IPS DF 6.9 (cell line): ENCODE measurements at regions not wholly inside any gene's neighbourhood (a gene's known extent, or its start where the extent isn't known, plus 50 kb on each side); places are given as distances from the start of the nearest gene placed in this dataset.

Source experiments
- DNase-seq: peaks from one replicate; pipeline ENCODE4 v3.0.0-alpha.2; 2013; ENCODE audit warnings: low read depth, low spot score
- H3K27ac ChIP-seq: one replicate; pipeline ENCODE4 v1.5.1; 2013; ENCODE audit warnings: low read length, control low read depth
- H3K27me3 ChIP-seq: 2 replicates; pipeline ENCODE4 v1.6.1; 2013; ENCODE audit warnings: mild to moderate bottlenecking, low read length; ENCODE audit not compliant: control insufficient read depth, insufficient read depth
- H3K36me3 ChIP-seq: 2 replicates; pipeline ENCODE4 v1.6.1; 2013; ENCODE audit warnings: low read length; ENCODE audit not compliant: control insufficient read depth, insufficient read depth
- H3K4me1 ChIP-seq: 2 replicates; pipeline ENCODE4 v1.6.1; 2013; ENCODE audit warnings: low read length; ENCODE audit not compliant: control insufficient read depth, insufficient read depth
- H3K4me3 ChIP-seq: 2 replicates; pipeline ENCODE4 v1.5.1; 2013; ENCODE audit warnings: mild to moderate bottlenecking, low read length
- H3K9me3 ChIP-seq: 2 replicates; pipeline ENCODE4 v1.6.1; 2013; ENCODE audit warnings: low read length, inconsistent platforms; ENCODE audit not compliant: control insufficient read depth, insufficient read depth
- WGBS: extraction: QIAGEN DNeasy Blood & Tissue Kit; methylation state at CpG from one replicate; pipeline ENCODE4 v1.1.7; 2013; ENCODE audit warnings: mixed read lengths, missing lambda C conversion rate; ENCODE audit not compliant: insufficient read length, insufficient coverage; 5-methylcytosine and 5-hydroxymethylcytosine counted together

DNA sequence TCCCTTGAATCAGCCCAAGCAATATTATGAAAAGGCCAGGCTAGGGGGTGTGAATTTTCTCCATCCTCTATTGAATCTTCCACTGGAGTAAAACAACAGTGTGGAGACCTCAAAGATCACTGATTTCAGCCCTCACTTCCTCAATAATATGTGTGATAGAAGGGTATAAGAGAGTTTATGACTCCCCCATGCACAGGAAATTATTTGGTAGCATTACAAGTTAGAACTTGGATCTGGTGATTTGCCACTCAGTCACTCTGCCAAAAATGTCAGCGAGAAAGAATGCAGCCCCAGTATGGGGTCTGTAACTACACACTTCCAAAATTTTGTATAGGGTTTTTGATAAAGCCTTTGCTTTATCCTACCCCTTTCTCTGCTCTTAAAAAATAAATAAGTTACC is 81.0 kb upstream of the KCNMB2 start:
- H3K27ac ChIP-seq = no peak overlapping the region
- no CpG with 5 or more reads among the region's 1 CpG for WGBS
- H3K4me3 ChIP-seq = no peak overlapping the region
- no peaks in the 10 kb centered on the region for H3K9me3 ChIP-seq
- H3K4me1 ChIP-seq = no peaks in the 10 kb centered on the region
- no peak for DNase-seq
- no peaks in the 10 kb centered on the region for H3K36me3 ChIP-seq
- H3K27me3 ChIP-seq = no peaks in the 10 kb centered on the region

DNA sequence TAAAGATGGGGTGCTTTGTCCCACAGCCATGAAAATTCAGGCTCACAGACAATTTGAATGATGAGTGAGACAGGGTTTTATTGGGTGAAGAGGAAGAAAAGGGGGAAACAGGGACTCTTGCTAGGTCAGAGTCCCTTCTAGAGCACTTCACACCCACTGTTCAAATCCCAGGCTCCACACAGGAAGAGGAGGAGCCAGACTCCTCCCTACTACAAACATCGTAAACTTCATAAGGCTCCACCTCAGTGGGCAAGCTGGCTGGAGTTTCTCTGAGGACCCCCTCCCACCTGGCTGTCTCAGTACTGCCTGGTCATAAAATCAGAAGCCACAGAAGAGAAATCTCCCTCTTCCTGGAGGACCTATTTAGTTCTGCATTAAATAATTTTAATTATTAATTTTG is 80.3 kb upstream of the KCNMB2 start:
- WGBS = no CpG with 5 or more reads among the region's 1 CpG
- Histone ChIP-seq H3K4me1 (no peaks in the 10 kb centered on the region), H3K27ac (no peak overlapping the region), H3K27me3 (no peaks in the 10 kb centered on the region), H3K9me3 (no peaks in the 10 kb centered on the region), H3K4me3 (no peak overlapping the region), H3K36me3 (no peaks in the 10 kb centered on the region)
- no peak for DNase-seq

DNA sequence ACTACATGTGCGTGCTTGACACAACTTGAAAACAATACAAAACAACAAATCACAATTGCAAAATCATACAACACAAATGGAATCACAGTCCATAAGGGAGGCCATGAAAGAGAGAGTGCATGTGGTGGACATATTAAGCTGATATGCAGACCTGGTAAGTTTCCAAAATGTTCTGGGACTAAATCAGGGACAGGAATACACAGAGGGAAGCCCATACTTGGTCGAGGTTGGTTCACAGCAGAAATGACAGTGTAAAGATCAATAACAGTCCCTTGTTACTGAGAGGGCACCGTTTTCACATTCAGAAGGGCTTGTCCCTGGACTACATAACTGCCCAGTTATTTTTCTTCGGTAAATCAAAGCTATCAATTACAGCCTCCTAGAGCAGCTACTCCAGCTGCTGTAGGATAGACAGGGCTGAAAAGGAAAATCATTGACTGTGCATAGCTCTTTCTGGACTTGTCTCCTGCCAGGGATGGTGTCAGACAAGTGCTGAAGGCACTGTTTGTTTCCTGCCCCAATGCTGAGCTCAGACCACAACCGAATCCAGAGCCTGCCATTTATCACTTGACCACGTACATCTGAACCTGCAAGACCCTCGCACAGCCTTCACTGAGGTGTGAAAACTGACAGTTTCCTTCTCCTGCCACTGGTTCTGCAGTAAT is 79.5 kb upstream of the KCNMB2 start:
- no peaks in the 10 kb centered on the region for H3K27me3 ChIP-seq
- no CpG with 5 or more reads among the region's 7 CpGs for whole genome bisulfite sequencing

DNA sequence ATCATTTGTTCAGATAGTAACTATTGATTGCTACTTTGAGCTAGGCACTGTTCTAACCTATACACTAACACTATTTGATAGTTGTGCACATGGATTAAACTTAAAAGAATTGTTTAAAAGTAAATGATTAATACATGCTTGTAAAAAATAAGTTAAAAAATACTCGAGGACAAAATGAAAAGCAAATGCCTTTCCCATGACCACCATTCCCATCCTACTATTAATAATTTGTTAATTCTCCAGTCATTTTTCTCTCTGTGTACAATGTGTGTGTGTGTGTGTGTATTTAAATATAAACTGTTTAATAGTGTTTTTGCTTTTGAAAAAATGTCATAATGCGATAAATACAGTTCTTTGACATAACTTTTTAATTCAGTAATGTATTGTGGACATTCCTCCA is 78.7 kb upstream of the KCNMB2 start:
- no peak overlapping the region for H3K27ac ChIP-seq

More for the DNA sequence above, 79.5 kb upstream of the KCNMB2 start:
- Histone ChIP-seq H3K9me3 (no peaks in the 10 kb centered on the region), H3K4me3 (no peak overlapping the region), H3K4me1 (no peaks in the 10 kb centered on the region), H3K36me3 (no peaks in the 10 kb centered on the region), H3K27ac (no peak overlapping the region)
- no peak for DNase-seq

GRCh38 chr3:178458313-178459037 is 77.8 kb upstream of the KCNMB2 start:
- H3K4me1 ChIP-seq = no peaks in the 10 kb centered on the region
- DNase-seq = no peak
- no peak overlapping the region for H3K27ac ChIP-seq
- no peaks in the 10 kb centered on the region for H3K27me3 ChIP-seq
- no peak overlapping the region for H3K4me3 ChIP-seq
- WGBS = no CpG with 5 or more reads among the region's 5 CpGs
- H3K9me3 ChIP-seq = no peaks in the 10 kb centered on the region
- H3K36me3 ChIP-seq = no peaks in the 10 kb centered on the region

More for the DNA sequence above, 78.7 kb upstream of the KCNMB2 start:
- no peaks in the 10 kb centered on the region for H3K36me3 ChIP-seq
- no CpG with 5 or more reads among the region's 2 CpGs for WGBS
- H3K9me3 ChIP-seq = no peaks in the 10 kb centered on the region
- no peaks in the 10 kb centered on the region for H3K4me1 ChIP-seq
- no peaks in the 10 kb centered on the region for H3K27me3 ChIP-seq
- DNase-seq = no peak
- no peak overlapping the region for H3K4me3 ChIP-seq

DNA sequence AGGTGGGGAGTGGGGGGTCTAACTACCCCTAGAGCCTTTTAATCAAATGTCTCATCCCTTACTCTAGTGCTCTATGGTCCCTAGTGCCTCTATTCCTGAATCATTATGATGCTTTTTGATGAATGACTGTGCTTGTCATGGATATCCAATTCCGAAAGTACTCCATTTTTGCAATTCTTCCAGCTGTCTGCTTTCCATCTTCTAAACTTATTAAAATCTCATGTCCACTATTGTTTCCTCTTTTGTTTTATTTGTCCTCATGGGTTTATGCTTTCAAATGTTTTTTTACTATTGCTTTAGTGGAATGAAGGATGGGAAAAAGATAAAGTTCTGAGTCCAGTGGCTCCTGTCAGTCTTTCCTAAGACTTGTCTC is 77.2 kb upstream of the KCNMB2 start:
- H3K4me3 ChIP-seq = no peak overlapping the region
- no peaks in the 10 kb centered on the region; the same call in 1 of the 2 replicates for H3K9me3 ChIP-seq
- H3K27ac ChIP-seq = no peak overlapping the region
- no peaks in the 10 kb centered on the region for H3K4me1 ChIP-seq
- no CpG with 5 or more reads among the region's 1 CpG for WGBS
- no peak for DNase-seq
- no peaks in the 10 kb centered on the region for H3K36me3 ChIP-seq
- H3K27me3 ChIP-seq = no peaks in the 10 kb centered on the region

GRCh38 chr3:178465260-178466180 is 70.7 kb upstream of the KCNMB2 start:
- Histone ChIP-seq H3K9me3 (no peaks in the 10 kb centered on the region; the same call in 1 of the 2 replicates), H3K36me3 (no peaks in the 10 kb centered on the region), H3K4me1 (no peaks in the 10 kb centered on the region), H3K4me3 (no peak overlapping the region), H3K27me3 (no peaks in the 10 kb centered on the region), H3K27ac (no peak overlapping the region)
- WGBS = no CpG with 5 or more reads among the region's 2 CpGs
- no peak for DNase-seq

- Histone ChIP-seq H3K9me3 (no peaks in the 10 kb centered on the region), H3K4me3 (no peak overlapping the region), H3K4me1 (no peaks in the 10 kb centered on the region), H3K36me3 (no peaks in the 10 kb centered on the region), H3K27me3 (no peaks in the 10 kb centered on the region), H3K27ac (no peak overlapping the region)
- DNase-seq = no peak
Measured at GRCh38 chr3:178472941-178473340, 63.3 kb upstream of the KCNMB2 start.

- Histone ChIP-seq H3K4me3 (no peak overlapping the region), H3K9me3 (no peaks in the 10 kb centered on the region), H3K27ac (no peak overlapping the region), H3K27me3 (no peaks in the 10 kb centered on the region), H3K4me1 (no peaks in the 10 kb centered on the region), H3K36me3 (no peaks in the 10 kb centered on the region)
- DNase-seq = no peak
- WGBS = no CpG with 5 or more reads among the region's 4 CpGs
Measured at GRCh38 chr3:178474526-178474925, 61.7 kb upstream of the KCNMB2 start.

DNA sequence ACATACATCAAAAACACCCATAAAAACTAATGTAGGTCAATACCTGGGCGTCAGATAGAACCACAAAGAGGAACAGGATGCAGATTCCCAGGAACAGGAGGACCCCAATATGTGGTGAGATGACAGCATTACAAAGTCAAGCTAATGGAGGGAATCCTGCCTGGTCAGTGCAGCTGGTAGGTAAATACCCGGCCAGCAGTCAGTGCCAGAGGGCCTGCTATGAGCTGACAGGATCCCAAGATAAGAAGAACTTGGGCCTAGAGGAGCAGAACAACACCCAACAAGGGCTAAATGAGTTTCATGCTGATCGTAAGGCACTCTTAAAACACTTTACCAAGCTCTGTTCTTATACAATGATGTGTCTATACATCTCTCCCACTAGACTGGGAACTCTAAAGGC is 61.2 kb upstream of the KCNMB2 start:
- Histone ChIP-seq H3K4me1 (peaks cover 3% of the 10 kb centered on the region), H3K4me3 (no peak overlapping the region), H3K36me3 (no peaks in the 10 kb centered on the region), H3K27ac (no peak overlapping the region), H3K9me3 (no peaks in the 10 kb centered on the region), H3K27me3 (no peaks in the 10 kb centered on the region)
- WGBS = no CpG with 5 or more reads among the region's 3 CpGs
- DNase-seq = no peak
